Small intestine (tissue), 7 donors: ENCODE measurements at regions not wholly inside any gene's neighbourhood (a gene's known extent, or its start where the extent isn't known, plus 50 kb on each side); places are given as distances from the start of the nearest gene placed in this dataset.

Experiments
- DNase-seq, 2 donors: peaks; one replicate each; pipeline versions ENCODE4 v3.0.0 to v3.0.0-alpha.2; 2013
- FAIRE-seq: peaks from 2 replicates; lab custom pipeline; 2012; peaks lifted over from hg19 to GRCh38; lab: Jason Lieb, UNC
- H3K27ac ChIP-seq, 3 donors: one replicate each; pipeline ENCODE4 v1.5.1; 2013; ENCODE audit warnings: low read length in 2 of 3, mild to moderate bottlenecking in 2 of 3, control low read depth in 1 of 3, inconsistent platforms in 1 of 3, low read depth in 1 of 3, moderate library complexity in 1 of 3
- H3K27me3 ChIP-seq, 3 donors: one replicate each; pipeline ENCODE4 v1.6.1; 2013; ENCODE audit warnings: low read length in 3 of 3, inconsistent platforms in 1 of 3; ENCODE audit not compliant: control insufficient read depth in 3 of 3, insufficient read depth in 3 of 3
- H3K36me3 ChIP-seq, 3 donors: one replicate each; pipeline ENCODE4 v1.6.1; 2013; ENCODE audit warnings: low read length in 3 of 3, inconsistent platforms in 1 of 3, low read depth in 1 of 3, mild to moderate bottlenecking in 1 of 3, moderate library complexity in 1 of 3; ENCODE audit not compliant: control insufficient read depth in 3 of 3, insufficient read depth in 2 of 3
- H3K4me1 ChIP-seq, 3 donors: one replicate each; pipeline ENCODE4 v1.6.1; 2013; ENCODE audit warnings: low read length in 2 of 3, inconsistent platforms in 1 of 3, low read depth in 1 of 3, mild to moderate bottlenecking in 1 of 3, moderate library complexity in 1 of 3; ENCODE audit not compliant: control insufficient read depth in 3 of 3, insufficient read depth in 2 of 3
- H3K4me3 ChIP-seq, 3 donors: one replicate each; pipeline ENCODE4 v1.5.1; 2013; ENCODE audit warnings: low read length in 3 of 3, control low read depth in 1 of 3, inconsistent platforms in 1 of 3, low read depth in 1 of 3, mild to moderate bottlenecking in 1 of 3, moderate library complexity in 1 of 3
- H3K9me3 ChIP-seq, 2 donors: one replicate each; pipeline ENCODE4 v1.6.1; 2013; ENCODE audit warnings: low read depth in 1 of 2, low read length in 1 of 2; ENCODE audit not compliant: control insufficient read depth in 2 of 2, insufficient read depth in 1 of 2
- WGBS, 3 donors: extraction: QIAGEN DNeasy Blood & Tissue Kit; methylation state at CpG; one replicate each; pipeline ENCODE4 v1.1.7; 2013; 5-methylcytosine and 5-hydroxymethylcytosine counted together
- donor health status: healthy with polysubstance abuse.
- donor health status: control.
- donor health status: control.
- donor health status: Bipolar disorder and iron deficiency.
- donor health status: healthy.

DNA sequence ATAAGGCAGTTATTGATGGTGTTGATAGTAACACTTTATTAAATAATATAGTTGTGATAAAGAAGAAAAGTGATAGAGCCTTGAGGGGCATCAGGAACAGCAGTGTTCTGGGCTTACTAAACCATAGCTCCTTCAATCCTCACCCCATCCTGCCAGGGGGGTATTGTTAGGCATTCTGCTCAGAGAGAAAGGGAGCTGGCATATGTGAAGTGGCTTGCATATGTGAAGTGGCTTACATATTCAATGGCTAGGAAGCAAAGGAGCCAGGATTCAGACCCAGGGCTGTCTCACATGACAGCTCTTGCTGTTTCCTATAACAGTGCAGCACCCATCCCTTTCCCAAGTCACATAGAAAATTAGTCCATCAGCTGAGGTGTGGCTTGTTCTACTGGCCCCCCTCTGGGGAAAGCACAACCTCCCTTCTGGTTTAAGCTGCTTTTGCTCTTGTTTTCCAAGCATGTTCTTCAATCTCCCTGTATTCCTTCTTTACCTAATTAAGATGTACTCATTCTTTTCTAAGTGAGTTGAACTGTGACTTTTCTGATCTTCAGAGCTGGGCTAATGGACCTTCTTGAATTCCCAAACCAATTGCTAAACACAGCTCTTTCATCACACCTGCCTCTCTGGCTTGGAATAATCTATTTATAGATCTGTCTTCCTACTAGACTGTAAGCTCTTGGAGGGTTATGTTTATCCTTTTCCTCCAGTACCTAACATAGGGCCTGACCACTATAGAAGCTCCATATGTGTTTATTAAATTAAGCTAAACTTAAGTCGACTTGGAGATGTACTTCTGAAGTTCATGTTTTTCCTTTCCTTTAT is 108.7 kb upstream of the GLI3 start:
- H3K4me3 ChIP-seq, result no peak overlapping the region
- no peak for DNase-seq
- H3K36me3 ChIP-seq, result no peaks in the 10 kb centered on the region
- no peaks in the 10 kb centered on the region for H3K4me1 ChIP-seq
- H3K9me3 ChIP-seq, result no peaks in the 10 kb centered on the region
- H3K27ac ChIP-seq, result no peak overlapping the region
- H3K27me3 ChIP-seq, result no peaks in the 10 kb centered on the region
- 54 to 69% (median 54%) methylated on average over 1 of the region's 1 CpG for WGBS, 3 donors
- FAIRE-seq, result no peak

DNA sequence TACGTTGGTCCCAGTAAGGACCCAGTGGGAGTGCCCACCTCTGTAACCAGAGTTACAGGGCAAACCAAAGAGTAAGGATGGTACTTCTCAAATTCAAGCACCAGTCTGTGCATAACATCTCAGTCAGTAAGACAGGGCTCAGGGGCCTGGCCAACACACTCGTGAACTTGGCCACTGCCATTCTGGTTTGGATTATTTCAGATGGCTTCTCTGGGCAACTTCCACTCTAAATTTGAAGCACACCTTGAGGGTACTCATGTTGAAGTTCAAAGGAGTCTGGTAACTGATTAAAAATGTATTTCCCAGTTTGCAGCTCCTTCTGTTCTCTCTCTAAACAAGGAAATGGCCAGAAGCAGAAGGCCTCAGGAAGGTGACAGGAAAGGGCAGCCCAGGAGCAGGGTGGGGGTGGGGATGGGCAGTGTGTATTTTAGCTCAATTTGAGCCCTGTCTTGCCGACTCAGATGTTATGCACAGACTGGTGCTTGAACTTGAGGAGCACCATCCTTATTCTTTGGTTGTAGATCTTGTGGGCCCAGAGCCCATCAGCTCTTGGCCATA is 107.3 kb upstream of the GLI3 start:
- Histone ChIP-seq H3K4me3 (no peak overlapping the region), H3K27me3 (no peaks in the 10 kb centered on the region), H3K9me3 (no peaks in the 10 kb centered on the region), H3K27ac (no peak overlapping the region), H3K36me3 (no peaks in the 10 kb centered on the region), H3K4me1 (no peaks in the 10 kb centered on the region)
- WGBS, 3 donors, result 27 to 67% (median 32%) methylated on average over 3 of the region's 3 CpGs
- FAIRE-seq (no peak), DNase-seq (no peak)

DNA sequence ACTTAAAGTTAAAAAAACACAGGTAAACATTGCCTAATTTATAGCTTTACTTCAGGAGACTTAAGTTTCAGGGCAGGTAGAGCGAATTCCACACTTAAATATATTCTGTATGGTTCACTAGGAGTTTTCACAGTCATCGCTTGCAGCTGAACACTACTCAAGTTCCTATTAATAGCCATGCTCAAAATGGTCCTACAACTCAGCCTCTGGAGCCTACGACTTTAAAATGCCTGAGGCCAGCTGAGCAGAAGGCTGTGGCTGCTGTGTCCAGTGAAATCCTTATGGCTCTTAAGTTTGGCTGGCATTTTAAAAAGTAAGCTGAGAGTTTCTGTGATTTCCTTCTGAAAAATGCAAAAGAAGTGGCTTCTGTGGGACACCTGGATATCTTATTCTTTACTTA is 105.4 kb upstream of the GLI3 start:
- 62 to 76% (median 73%) methylated on average over 3 of the region's 3 CpGs for WGBS, 3 donors
- FAIRE-seq, result no peak
- no peaks in the 10 kb centered on the region for H3K9me3 ChIP-seq

DNA sequence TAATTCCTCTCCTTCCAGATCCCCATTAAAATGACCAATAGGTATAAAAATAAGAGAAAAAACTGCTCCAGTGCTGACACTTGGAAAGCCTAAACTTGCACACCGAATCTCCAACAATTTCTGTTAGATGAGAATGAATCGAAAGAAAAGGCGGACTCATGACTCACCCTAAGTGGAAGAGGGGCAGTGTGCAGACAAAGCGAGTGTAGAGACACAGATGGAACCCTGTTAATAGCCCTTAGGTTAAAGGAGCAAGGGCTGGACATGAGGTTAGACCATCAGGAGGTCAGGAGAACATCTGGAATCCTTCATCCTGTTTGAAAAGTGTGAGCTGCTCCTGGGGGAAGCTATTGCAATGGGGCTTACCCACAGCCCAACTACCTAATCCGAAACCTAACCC is 103.4 kb upstream of the GLI3 start:
- WGBS, 3 donors, result 78 to 88% (median 87%) methylated on average over 5 of the region's 5 CpGs
- H3K27ac ChIP-seq, result no peak overlapping the region

More for the DNA sequence above, 105.4 kb upstream of the GLI3 start:
- H3K27me3 ChIP-seq, result no peaks in the 10 kb centered on the region
- H3K4me3 ChIP-seq, result no peak overlapping the region
- H3K4me1 ChIP-seq, result no peaks in the 10 kb centered on the region
- DNase-seq, result no peak
- no peak overlapping the region for H3K27ac ChIP-seq
- no peaks in the 10 kb centered on the region for H3K36me3 ChIP-seq

DNA sequence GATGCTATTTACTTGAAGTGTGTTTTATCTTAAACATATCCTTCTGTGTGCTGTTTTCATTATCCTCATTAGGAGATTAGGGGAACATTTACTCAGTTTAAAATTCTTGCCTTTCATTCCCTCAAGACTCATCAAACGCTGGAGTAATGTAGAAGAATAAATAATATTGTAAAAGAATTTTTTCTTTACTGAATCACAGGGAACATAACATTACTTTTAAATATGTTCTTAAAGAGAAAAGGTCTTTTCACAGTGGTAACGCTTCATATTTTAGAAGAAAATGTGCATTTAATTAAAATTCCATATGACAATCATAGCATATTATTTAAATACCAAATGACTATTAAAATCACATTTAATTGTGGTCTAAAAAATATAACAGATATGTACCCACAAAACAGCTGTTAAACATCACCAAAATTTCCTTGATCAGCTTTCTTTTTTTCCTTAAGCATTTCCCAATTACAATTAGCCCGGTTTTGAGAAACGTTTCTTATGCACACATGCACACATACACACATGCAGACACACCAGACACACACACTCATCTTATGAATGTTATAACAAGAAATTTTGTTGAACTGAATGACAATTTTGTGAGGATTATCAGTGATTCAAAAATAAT is 102.0 kb upstream of the GLI3 start:
- no peak overlapping the region for H3K27ac ChIP-seq
- no peak for FAIRE-seq
- WGBS, 3 donors, result 50 to 54% (median 53%) methylated on average over 4 of the region's 4 CpGs
- H3K4me3 ChIP-seq, result no peak overlapping the region
- H3K4me1 ChIP-seq, result no peaks in the 10 kb centered on the region
- no peaks in the 10 kb centered on the region for H3K9me3 ChIP-seq
- no peaks in the 10 kb centered on the region for H3K27me3 ChIP-seq
- no peaks in the 10 kb centered on the region for H3K36me3 ChIP-seq
- no peak for DNase-seq

More for the DNA sequence above, 103.4 kb upstream of the GLI3 start:
- Histone ChIP-seq H3K9me3 (no peaks in the 10 kb centered on the region), H3K27me3 (no peaks in the 10 kb centered on the region), H3K36me3 (no peaks in the 10 kb centered on the region), H3K4me1 (no peaks in the 10 kb centered on the region), H3K4me3 (no peak overlapping the region)
- FAIRE-seq (no peak), DNase-seq (no peak)

DNA sequence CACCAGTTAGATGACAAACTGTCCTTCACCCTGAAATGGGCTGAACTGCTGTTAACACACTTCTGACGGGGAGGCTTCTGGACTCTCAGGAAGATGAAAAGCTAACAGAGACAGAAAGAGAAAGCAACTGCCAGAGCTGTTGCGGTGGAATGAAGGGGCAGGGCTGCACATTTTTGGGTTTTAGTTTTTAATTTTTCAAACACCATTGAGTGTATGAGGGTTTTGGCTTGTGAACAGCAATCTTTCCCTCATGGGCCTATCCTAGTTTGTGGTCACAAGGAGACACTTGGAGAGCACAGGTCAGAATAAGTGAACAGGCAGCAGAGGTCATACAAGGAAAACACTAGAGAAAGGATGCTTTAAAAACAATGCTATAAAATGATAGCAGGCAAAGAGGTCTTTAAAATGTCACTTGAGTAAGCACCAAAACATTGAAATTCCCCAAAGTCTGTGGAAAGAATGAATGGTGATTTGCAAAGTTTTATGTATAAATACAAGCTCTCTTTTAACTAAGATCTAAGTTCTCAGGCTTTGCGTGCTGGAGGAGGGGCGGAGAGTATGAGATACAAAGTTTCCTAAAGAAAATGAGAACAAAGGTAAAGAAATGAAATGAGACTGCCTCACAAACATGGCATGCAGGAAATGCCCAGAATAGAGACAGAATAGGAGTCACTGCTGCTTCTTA is 101.4 kb upstream of the GLI3 start:
- H3K27ac ChIP-seq, result no peak overlapping the region
- H3K4me3 ChIP-seq, result no peak overlapping the region
- WGBS, 3 donors, result 46 to 54% (median 48%) methylated on average over 4 of the region's 4 CpGs
- no peaks in the 10 kb centered on the region for H3K27me3 ChIP-seq
- DNase-seq (no peak), FAIRE-seq (no peak)
- no peaks in the 10 kb centered on the region for H3K36me3 ChIP-seq
- no peaks in the 10 kb centered on the region for H3K9me3 ChIP-seq
- no peaks in the 10 kb centered on the region for H3K4me1 ChIP-seq

DNA sequence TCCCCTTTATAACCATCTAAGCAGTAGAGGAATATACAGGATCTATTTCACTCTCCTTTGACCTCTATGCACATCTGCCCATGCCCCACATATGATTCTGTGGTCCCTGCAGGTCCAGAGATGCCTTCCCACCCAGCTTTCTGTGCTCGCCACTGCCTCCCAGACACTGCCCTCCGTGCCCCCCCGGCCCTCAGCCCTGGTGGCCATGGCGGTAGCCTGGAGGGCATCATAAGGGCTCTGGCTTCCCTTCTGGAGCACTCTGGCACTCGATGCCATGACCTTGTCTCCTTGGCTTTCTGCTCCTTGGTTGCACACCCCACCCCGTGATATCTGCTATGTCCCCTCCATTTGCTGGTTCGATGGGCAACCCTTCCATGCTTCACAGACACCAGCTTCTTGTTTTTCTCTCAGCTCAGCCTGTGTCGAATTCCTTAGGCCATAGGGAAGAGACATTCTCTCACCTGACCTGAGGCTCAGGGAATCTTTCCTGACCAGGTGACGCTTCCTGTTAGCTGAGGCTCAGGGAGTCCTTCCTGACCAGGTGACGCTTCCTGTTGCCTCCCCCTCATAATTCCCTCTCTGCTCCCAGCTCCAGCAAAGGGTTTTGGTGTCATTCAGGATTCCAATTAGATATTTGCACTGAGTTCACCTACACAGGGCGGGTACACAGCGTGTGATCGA is 100.4 kb upstream of the GLI3 start:
- no peaks in the 10 kb centered on the region for H3K36me3 ChIP-seq
- no peaks in the 10 kb centered on the region for H3K4me1 ChIP-seq
- H3K4me3 ChIP-seq, result no peak overlapping the region
- 67 to 84% (median 73%) methylated on average over 13 of the region's 13 CpGs for whole genome bisulfite sequencing, 3 donors
- DNase-seq, result no peak
- H3K9me3 ChIP-seq, result no peaks in the 10 kb centered on the region
- H3K27me3 ChIP-seq, result no peaks in the 10 kb centered on the region
- FAIRE-seq, result no peak
- no peak overlapping the region for H3K27ac ChIP-seq
